ENCODE measurements at regions not wholly inside any gene's neighbourhood (a gene's known extent, or its start where the extent isn't known, plus 50 kb on each side); places are given as distances from the start of the nearest gene placed in this dataset.

- Histone ChIP-seq H3K27ac (ENCODE audit: low read depth, low read length) (no peak overlapping the region), H2AFZ (ENCODE audit: low read depth, low read length, poor library complexity, severe bottlenecking) (no peak overlapping the region), H3K9me2 (ENCODE audit: insufficient read depth) (no peaks in the 10 kb centered on the region), H3K36me3 (ENCODE audit: control insufficient read depth in 1 of 2, insufficient read depth in 2 of 2, low read length in 2 of 2) (no peaks in the 10 kb centered on the region), H3K9ac (ENCODE audit: low read length) (no peak overlapping the region), H3K4me3 (replicated peaks in 1 of 2; ENCODE audit: low read depth in 1 of 2, low read length in 2 of 2) (no peak overlapping the region), H3K4me1 (ENCODE audit: control insufficient read depth in 1 of 2, insufficient read depth in 2 of 2, low read length in 2 of 2) (no peaks in the 10 kb centered on the region), H3K4me2 (ENCODE audit: low read length) (no peak overlapping the region), H4K20me1 (ENCODE audit: insufficient read depth) (no peaks in the 10 kb centered on the region), H3K79me2 (ENCODE audit: insufficient read depth, low read length) (no peaks in the 10 kb centered on the region), H3K27me3 (ENCODE audit: insufficient read depth, low read length) (peaks cover 56% of the 10 kb centered on the region), H3K9me3 (ENCODE audit: control insufficient read depth in 1 of 2, insufficient read depth in 1 of 2, low read depth in 1 of 2, low read length in 2 of 2) (no peaks in the 10 kb centered on the region)
- ChIA-PET CTCF (no interaction called here), POLR2A (no interaction called here), RAD21 (ENCODE audit: low non-redundant PET in 1 of 2, low total read pairs in 2 of 2, uncharacterized antibody in 2 of 2, unreplicated experiment in 2 of 2) (no interaction called here)
- DNase-seq (ENCODE audit: low read depth, low spot score) (no peak), ATAC-seq (no peak)
- intact Hi-C loops (cut with micrococcal nuclease), result no loop called here
- no TSS peak for BruUV-seq (replicated peaks)
- no peak for TF ChIP-seq YY1 (IDR thresholded peaks at IDR 0.05; ENCODE audit: extremely low read depth, insufficient replicate concordance, low read depth, low read length)
- TF ChIP-seq, protein P1, sequence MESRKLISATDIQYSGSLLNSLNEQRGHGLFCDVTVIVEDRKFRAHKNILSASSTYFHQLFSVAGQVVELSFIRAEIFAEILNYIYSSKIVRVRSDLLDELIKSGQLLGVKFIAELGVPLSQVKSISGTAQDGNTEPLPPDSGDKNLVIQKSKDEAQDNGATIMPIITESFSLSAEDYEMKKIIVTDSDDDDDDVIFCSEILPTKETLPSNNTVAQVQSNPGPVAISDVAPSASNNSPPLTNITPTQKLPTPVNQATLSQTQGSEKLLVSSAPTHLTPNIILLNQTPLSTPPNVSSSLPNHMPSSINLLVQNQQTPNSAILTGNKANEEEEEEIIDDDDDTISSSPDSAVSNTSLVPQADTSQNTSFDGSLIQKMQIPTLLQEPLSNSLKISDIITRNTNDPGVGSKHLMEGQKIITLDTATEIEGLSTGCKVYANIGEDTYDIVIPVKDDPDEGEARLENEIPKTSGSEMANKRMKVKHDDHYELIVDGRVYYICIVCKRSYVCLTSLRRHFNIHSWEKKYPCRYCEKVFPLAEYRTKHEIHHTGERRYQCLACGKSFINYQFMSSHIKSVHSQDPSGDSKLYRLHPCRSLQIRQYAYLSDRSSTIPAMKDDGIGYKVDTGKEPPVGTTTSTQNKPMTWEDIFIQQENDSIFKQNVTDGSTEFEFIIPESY (IDR thresholded peaks at IDR 0.05; ENCODE audit: extremely low read depth, insufficient replicate concordance, low read length), result no peak
- TF ChIP-seq, protein P2, sequence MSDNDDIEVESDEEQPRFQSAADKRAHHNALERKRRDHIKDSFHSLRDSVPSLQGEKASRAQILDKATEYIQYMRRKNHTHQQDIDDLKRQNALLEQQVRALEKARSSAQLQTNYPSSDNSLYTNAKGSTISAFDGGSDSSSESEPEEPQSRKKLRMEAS (IDR thresholded peaks at IDR 0.05), result no peak
- TF ChIP-seq EGR1 (IDR thresholded peaks at IDR 0.05; ENCODE audit: low read depth), result no peak
- no peak for TF ChIP-seq POLR2AphosphoS5 (IDR thresholded peaks at IDR 0.05; ENCODE audit: low read depth, low read length)
- no peak for TF ChIP-seq SIN3A (IDR thresholded peaks at IDR 0.05; ENCODE audit: low read depth)
- TF ChIP-seq, protein P3, sequence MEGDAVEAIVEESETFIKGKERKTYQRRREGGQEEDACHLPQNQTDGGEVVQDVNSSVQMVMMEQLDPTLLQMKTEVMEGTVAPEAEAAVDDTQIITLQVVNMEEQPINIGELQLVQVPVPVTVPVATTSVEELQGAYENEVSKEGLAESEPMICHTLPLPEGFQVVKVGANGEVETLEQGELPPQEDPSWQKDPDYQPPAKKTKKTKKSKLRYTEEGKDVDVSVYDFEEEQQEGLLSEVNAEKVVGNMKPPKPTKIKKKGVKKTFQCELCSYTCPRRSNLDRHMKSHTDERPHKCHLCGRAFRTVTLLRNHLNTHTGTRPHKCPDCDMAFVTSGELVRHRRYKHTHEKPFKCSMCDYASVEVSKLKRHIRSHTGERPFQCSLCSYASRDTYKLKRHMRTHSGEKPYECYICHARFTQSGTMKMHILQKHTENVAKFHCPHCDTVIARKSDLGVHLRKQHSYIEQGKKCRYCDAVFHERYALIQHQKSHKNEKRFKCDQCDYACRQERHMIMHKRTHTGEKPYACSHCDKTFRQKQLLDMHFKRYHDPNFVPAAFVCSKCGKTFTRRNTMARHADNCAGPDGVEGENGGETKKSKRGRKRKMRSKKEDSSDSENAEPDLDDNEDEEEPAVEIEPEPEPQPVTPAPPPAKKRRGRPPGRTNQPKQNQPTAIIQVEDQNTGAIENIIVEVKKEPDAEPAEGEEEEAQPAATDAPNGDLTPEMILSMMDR (IDR thresholded peaks at IDR 0.05 in 2 of 3, conservative IDR thresholded peaks at IDR 0.05 in 1 of 3; ENCODE audit: borderline replicate concordance in 1 of 3, insufficient read depth in 1 of 3, low read depth in 2 of 3, low read length in 2 of 3), result no peak
- no peak for TF ChIP-seq CBX3 (IDR thresholded peaks at IDR 0.05; ENCODE audit: low read depth)
- no peak for TF ChIP-seq EZH2 (IDR thresholded peaks at IDR 0.05)
- TF ChIP-seq EZH2phosphoT487 (IDR thresholded peaks at IDR 0.05; ENCODE audit: borderline replicate concordance), result no peak
- no peak for TF ChIP-seq TCF7L2 (IDR thresholded peaks at IDR 0.05; ENCODE audit: borderline replicate concordance, extremely low read depth, insufficient read depth, insufficient read length)
- TF ChIP-seq JUND (IDR thresholded peaks at IDR 0.05), result no peak
- TF ChIP-seq SRF (IDR thresholded peaks at IDR 0.05; ENCODE audit: low read depth), result no peak
- no peak for TF ChIP-seq ZNF274 (IDR thresholded peaks at IDR 0.05; ENCODE audit: low read depth, low read length)
- TF ChIP-seq, protein P4, sequence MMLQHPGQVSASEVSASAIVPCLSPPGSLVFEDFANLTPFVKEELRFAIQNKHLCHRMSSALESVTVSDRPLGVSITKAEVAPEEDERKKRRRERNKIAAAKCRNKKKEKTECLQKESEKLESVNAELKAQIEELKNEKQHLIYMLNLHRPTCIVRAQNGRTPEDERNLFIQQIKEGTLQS (IDR thresholded peaks at IDR 0.05), result no peak
Measured at GRCh38 chr16:73916829-73917594, 379.6 kb upstream of the PSMD7 start.
